Neural cell (in vitro differentiated cells): ENCODE measurements at regions not wholly inside any gene's neighbourhood (a gene's known extent, or its start where the extent isn't known, plus 50 kb on each side); places are given as distances from the start of the nearest gene placed in this dataset.

ENCODE experiments used
- CTCF ChIP-seq: fragments of 450-650 bp; IDR thresholded peaks from 2 replicates; pipeline ENCODE4 v1.5.1; 2014; ENCODE audit warnings: antibody characterized with exemption, mild to moderate bottlenecking, moderate library complexity; ENCODE audit not compliant: poor library complexity, severe bottlenecking
- EP300 ChIP-seq: fragments of 450-650 bp; conservative IDR thresholded peaks from 2 replicates; pipeline ENCODE4 v1.6.1; 2014; ENCODE audit warnings: antibody characterized with exemption, mild to moderate bottlenecking, moderate library complexity; ENCODE audit not compliant: poor library complexity, severe bottlenecking
- EZH2 ChIP-seq: fragments of 200-600, 300-800 bp; shearing (Covaris generic), sonication (generic); IDR thresholded peaks from 2 replicates; pipeline ENCODE4 v1.6.1; 2014; ENCODE audit warnings: antibody characterized with exemption, low read length, borderline replicate concordance, mild to moderate bottlenecking; ENCODE audit not compliant: insufficient read depth, poor library complexity, severe bottlenecking
- MXI1 ChIP-seq: fragments of 450-650 bp; conservative IDR thresholded peaks from 2 replicates; pipeline ENCODE4 v1.6.1; 2014; ENCODE audit warnings: antibody characterized with exemption, mild to moderate bottlenecking; ENCODE audit not compliant: poor library complexity, severe bottlenecking
- POLR2AphosphoS5 ChIP-seq: IDR thresholded peaks from 2 replicates; pipeline ENCODE4 v1.6.1; 2012
- RAD21 ChIP-seq: fragments of 450-650 bp; conservative IDR thresholded peaks from 2 replicates; pipeline ENCODE4 v1.6.1; 2014; ENCODE audit warnings: antibody characterized with exemption, mild to moderate bottlenecking, moderate library complexity
- REST ChIP-seq: IDR thresholded peaks from 2 replicates; pipeline ENCODE4 v1.6.1; 2012; ENCODE audit warnings: borderline replicate concordance
- SMC3 ChIP-seq: fragments of 450-650 bp; conservative IDR thresholded peaks from 2 replicates; pipeline ENCODE4 v1.6.1; 2014; ENCODE audit warnings: antibody characterized with exemption, mild to moderate bottlenecking, moderate library complexity; ENCODE audit not compliant: poor library complexity
- TAF1 ChIP-seq: IDR thresholded peaks from 2 replicates; pipeline ENCODE4 v1.6.1; 2012; ENCODE audit warnings: low read depth

DNA sequence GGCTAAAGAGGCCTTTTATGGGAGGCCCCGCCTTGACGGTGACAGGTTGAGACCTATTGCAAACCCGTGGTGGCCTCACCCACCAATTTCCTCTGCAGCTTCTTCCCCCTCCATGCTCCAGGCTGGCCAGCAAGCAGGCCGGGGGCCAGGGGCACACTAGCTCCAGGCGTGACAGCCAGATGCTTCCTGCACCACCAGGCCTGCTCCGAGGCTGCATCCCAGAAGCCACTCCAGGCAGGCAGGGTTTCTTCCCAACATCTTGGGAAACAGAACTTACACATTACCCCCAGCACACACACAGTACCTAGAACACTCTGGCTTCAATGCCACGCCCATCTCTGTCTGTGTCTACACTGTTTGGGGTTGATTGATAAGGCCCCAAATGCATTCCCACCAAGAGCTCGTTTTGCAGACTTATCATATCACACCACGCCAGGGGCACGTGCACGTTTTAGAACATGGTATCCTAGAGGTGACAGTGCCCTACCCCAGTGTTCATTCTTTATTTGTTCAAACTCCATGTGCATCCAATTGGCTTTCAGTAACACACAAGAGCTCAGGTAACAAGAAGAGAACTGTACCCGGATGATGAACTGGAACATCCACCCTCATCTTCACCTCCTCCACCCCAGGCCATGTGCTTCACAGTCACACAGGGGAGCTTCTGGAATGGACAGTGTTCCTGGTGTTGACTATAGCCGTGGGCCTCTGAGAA, 221.4 kb upstream of the RREB1 start:
- TF ChIP-seq EP300: no peak
- no peak for TF ChIP-seq TAF1
- TF ChIP-seq REST: no peak
- TF ChIP-seq CTCF: no peak
- TF ChIP-seq EZH2: no peak
- no peak for TF ChIP-seq POLR2AphosphoS5
- TF ChIP-seq MXI1: no peak
- no peak for TF ChIP-seq RAD21
- no peak for TF ChIP-seq SMC3
